ENCODE measurements at regions not wholly inside any gene's neighbourhood (a gene's known extent, or its start where the extent isn't known, plus 50 kb on each side); places are given as distances from the start of the nearest gene placed in this dataset.

DNA sequence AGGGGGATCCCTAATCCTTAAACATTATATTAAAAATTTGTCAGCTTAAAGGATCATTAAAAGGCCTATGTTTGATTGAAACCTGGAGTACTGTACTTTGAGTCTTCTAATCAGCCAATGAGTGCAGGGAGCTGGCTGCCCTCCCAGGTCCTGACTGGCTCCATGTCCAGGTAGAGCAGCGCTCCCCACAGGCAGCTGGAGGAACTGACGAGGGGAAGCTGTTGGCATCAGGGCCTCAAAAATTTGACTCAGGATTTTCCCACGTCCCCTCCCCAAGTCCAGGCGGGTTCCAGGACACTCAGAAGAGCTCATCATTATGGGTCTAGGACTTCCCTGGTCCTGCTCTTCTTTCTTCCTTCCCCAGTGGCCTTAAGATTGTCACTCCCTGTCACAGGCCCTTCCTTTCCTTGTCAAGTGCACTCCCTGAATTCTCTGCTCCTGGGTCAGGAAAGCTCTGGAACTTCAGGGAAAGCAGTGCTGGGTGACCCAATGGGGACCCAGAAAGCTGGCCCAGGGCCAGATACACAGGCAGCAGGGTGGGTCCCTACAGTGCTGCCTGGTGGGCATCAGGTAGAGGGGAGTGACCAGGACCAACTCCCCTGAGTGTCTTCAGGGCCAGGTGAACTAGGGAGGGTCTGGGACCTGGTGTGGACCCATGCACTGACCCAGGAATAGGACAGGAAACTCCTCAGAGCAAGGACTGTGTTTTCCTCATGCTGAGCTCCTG lies 65.5 kb downstream of the GGTLC2 start:
- no peak overlapping the region for H3K9ac ChIP-seq (ENCODE audit: insufficient read depth, low read depth, low read length)
- CTCF ChIA-PET (ENCODE audit: low intra/inter-chr PET ratio, low total read pairs) = interaction anchor here (1.4 kb wide), 1 partner anchor 246 kb away, joined by 4 read pairs; no protein-coding TSS in a partner anchor

More for the DNA sequence above, 65.5 kb downstream of the GGTLC2 start:
- H3K4me3 ChIP-seq (replicated peaks in 1 of 3; ENCODE audit: insufficient read depth in 1 of 3, low read depth in 2 of 3, low read length in 3 of 3) = no peak overlapping the region
- BruUV-seq (replicated peaks) = no TSS peak
- ATAC-seq (peak; percentile 52; the same call in 2 of the 3 replicates), FAIRE-seq (no peak), DNase-seq (ENCODE audit: low spot score) (no peak)
- no peak overlapping the region for H3K27ac ChIP-seq (ENCODE audit: extremely low read length, insufficient read depth, low read length)
- no CpG with 5 or more reads among the region's 4 CpGs for WGBS (ENCODE audit: low lambda C conversion rate)
- H3K27me3 ChIP-seq (ENCODE audit: control insufficient read depth in 1 of 2, insufficient read depth in 2 of 2, low read length in 2 of 2) = peaks cover 0 to 13% of the 10 kb centered on the region in 2 experiments; a peak in 1 of 5 replicates
- H3K36me3 ChIP-seq (replicated peaks in 1 of 2; ENCODE audit: control insufficient read depth in 1 of 2, insufficient read depth in 2 of 2, low read length in 2 of 2) = no peaks in the 10 kb centered on the region
- in situ Hi-C loops (cut with HindIII; ENCODE audit: extremely low pct_ligation_motif_present, low pct_unique_long_range_greater_than_20kb) (no loop called here), intact Hi-C loops (cut with micrococcal nuclease; ENCODE audit: unreplicated experiment) (no loop called here)
- no peak overlapping the region for H2AFZ ChIP-seq (ENCODE audit: low read length)
- H4K20me1 ChIP-seq (ENCODE audit: insufficient read depth, low read length) = peaks cover 3% of the 10 kb centered on the region; the same call in 1 of the 2 replicates
- H3K4me2 ChIP-seq (ENCODE audit: low read depth, low read length) = no peak overlapping the region
- H3K79me2 ChIP-seq (ENCODE audit: insufficient read depth, low read length) = no peaks in the 10 kb centered on the region
- TF ChIP-seq JARID2 (CRISPR knock-in tag; IDR thresholded peaks at IDR 0.05; ENCODE audit: insufficient replicate concordance) (no peak), ETV5 (CRISPR knock-in tag; IDR thresholded peaks at IDR 0.05; ENCODE audit: borderline replicate concordance) (no peak), KLF6 (CRISPR knock-in tag; IDR thresholded peaks at IDR 0.05) (no peak), ZNF124 (CRISPR knock-in tag; IDR thresholded peaks at IDR 0.05) (no peak), ZNF446 (CRISPR knock-in tag; IDR thresholded peaks at IDR 0.05) (no peak)
- TF ChIP-seq, protein P1, sequence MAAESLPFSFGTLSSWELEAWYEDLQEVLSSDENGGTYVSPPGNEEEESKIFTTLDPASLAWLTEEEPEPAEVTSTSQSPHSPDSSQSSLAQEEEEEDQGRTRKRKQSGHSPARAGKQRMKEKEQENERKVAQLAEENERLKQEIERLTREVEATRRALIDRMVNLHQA (CRISPR knock-in tag; IDR thresholded peaks at IDR 0.05) = no peak
- TF ChIP-seq, protein P2, sequence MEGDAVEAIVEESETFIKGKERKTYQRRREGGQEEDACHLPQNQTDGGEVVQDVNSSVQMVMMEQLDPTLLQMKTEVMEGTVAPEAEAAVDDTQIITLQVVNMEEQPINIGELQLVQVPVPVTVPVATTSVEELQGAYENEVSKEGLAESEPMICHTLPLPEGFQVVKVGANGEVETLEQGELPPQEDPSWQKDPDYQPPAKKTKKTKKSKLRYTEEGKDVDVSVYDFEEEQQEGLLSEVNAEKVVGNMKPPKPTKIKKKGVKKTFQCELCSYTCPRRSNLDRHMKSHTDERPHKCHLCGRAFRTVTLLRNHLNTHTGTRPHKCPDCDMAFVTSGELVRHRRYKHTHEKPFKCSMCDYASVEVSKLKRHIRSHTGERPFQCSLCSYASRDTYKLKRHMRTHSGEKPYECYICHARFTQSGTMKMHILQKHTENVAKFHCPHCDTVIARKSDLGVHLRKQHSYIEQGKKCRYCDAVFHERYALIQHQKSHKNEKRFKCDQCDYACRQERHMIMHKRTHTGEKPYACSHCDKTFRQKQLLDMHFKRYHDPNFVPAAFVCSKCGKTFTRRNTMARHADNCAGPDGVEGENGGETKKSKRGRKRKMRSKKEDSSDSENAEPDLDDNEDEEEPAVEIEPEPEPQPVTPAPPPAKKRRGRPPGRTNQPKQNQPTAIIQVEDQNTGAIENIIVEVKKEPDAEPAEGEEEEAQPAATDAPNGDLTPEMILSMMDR (CRISPR knock-in tag; IDR thresholded peaks at IDR 0.05) = 0 out of 2 replicates have a peak, but pooled peaks have one; percentile 6
- H3K9me3 ChIP-seq (ENCODE audit: low read length) = no peaks in the 10 kb centered on the region
- POLR2A ChIA-PET = no interaction called here
- no peaks in the 10 kb centered on the region for H3K4me1 ChIP-seq (ENCODE audit: insufficient read depth, low read length)

Measured in HepG2 (cell line).